IMR-90 (cell line): ENCODE measurements at regions not wholly inside any gene's neighbourhood (a gene's known extent, or its start where the extent isn't known, plus 50 kb on each side); places are given as distances from the start of the nearest gene placed in this dataset.
"Not testable (repeated sequence)": the region's sequence is repeated elsewhere in the genome, so short reads cannot be mapped to it uniquely, and the experiment has no call there.

Experiments
- ATAC-seq: fragments of 200-7000 bp; cut with Tn5 transposase; 2 replicates; pipeline ENCODE4 v1.9.1; 2020; ENCODE audit warnings: low read depth, mild to moderate bottlenecking, moderate library complexity
- BruUV-seq: library from RNA; stranded (reverse); fragments of 400-500 nt; replicated peaks from 2 replicates; lab custom pipeline; 2021; lab: Mats Ljungman, UMichigan
- CTCF ChIA-PET: fragments of 300-600 bp; formaldehyde crosslinking; extraction: SDS; loops from one replicate; lab custom pipeline; 2021; ENCODE audit warnings: antibody characterized with exemption; lab: Yijun Ruan, JAX
- POLR2A ChIA-PET: fragments of 300-600 bp; sonication (Branson Sonifier 250); formaldehyde crosslinking; loops from one replicate; lab custom pipeline; 2022; ENCODE audit warnings: antibody characterized with exemption; ENCODE audit not compliant: unreplicated experiment; lab: Charles Lee
- DNase-seq: peaks from one replicate; pipeline ENCODE4 v3.0.0; 2013
- H2AFZ ChIP-seq: replicated peaks from 2 replicates; pipeline ENCODE3; 2013; ENCODE audit warnings: low read length, mild to moderate bottlenecking; ENCODE audit not compliant: poor library complexity
- H2AK5ac ChIP-seq: 2 replicates; pipeline ENCODE4 v1.6.1; 2013; ENCODE audit warnings: low read depth, low read length, inconsistent platforms
- H2AK9ac ChIP-seq: replicated peaks from 2 replicates; pipeline ENCODE3; 2013; ENCODE audit warnings: mild to moderate bottlenecking, low read depth, low read length, moderate library complexity; ENCODE audit not compliant: poor library complexity
- H2BK120ac ChIP-seq: 2 replicates; pipeline ENCODE4 v1.6.1; 2013; ENCODE audit warnings: low read depth, low read length, inconsistent platforms
- H2BK15ac ChIP-seq: 3 replicates; pipeline ENCODE4 v1.6.1; 2013; ENCODE audit warnings: low read depth, low read length, inconsistent platforms
- H2BK20ac ChIP-seq: 2 replicates; pipeline ENCODE4 v1.6.1; 2013; ENCODE audit warnings: low read depth, mild to moderate bottlenecking, inconsistent platforms, low read length, moderate library complexity
- H2BK5ac ChIP-seq: 2 replicates; pipeline ENCODE4 v1.6.1; 2013; ENCODE audit warnings: mild to moderate bottlenecking, low read depth, low read length, inconsistent platforms; ENCODE audit not compliant: poor library complexity, severe bottlenecking
- H3K14ac ChIP-seq: replicated peaks from 2 replicates; pipeline ENCODE4 v1.6.1; 2013; ENCODE audit warnings: low read depth, low read length, inconsistent platforms
- H3K18ac ChIP-seq: 2 replicates; pipeline ENCODE4 v1.6.1; 2013; ENCODE audit warnings: low read depth, low read length, control low read depth
- H3K23ac ChIP-seq: 2 replicates; pipeline ENCODE4 v1.6.1; 2013; ENCODE audit warnings: low read depth, low read length, inconsistent platforms
- H3K27ac ChIP-seq: 2 replicates; pipeline ENCODE4 v1.5.1; 2013; ENCODE audit warnings: mild to moderate bottlenecking, control low read depth, low read length; ENCODE audit not compliant: insufficient read depth
- H3K27me3 ChIP-seq: 2 replicates; pipeline ENCODE4 v1.6.1; 2013; ENCODE audit warnings: low read length; ENCODE audit not compliant: control insufficient read depth, insufficient read depth
- H3K36me3 ChIP-seq: 2 replicates; pipeline ENCODE4 v1.6.1; 2013; ENCODE audit warnings: low read length, mixed read lengths; ENCODE audit not compliant: control insufficient read depth, insufficient read depth
- H3K4ac ChIP-seq: 2 replicates; pipeline ENCODE4 v1.6.1; 2013; ENCODE audit warnings: low read depth, low read length, inconsistent platforms
- H3K4me1 ChIP-seq: 2 replicates; pipeline ENCODE4 v1.6.1; 2013; ENCODE audit warnings: low read length, mixed read lengths; ENCODE audit not compliant: control insufficient read depth, insufficient read depth
- H3K4me2 ChIP-seq: 2 replicates; pipeline ENCODE4 v1.6.1; 2013; ENCODE audit warnings: low read depth, mild to moderate bottlenecking, control low read depth, low read length, moderate library complexity
- H3K4me3 ChIP-seq: 2 replicates; pipeline ENCODE4 v1.5.1; 2013; ENCODE audit warnings: low read depth, mild to moderate bottlenecking, control low read depth, low read length, moderate library complexity; ENCODE audit not compliant: insufficient read depth
- H3K56ac ChIP-seq: 2 replicates; pipeline ENCODE4 v1.6.1; 2013; ENCODE audit warnings: low read length, inconsistent platforms; ENCODE audit not compliant: insufficient read depth; ENCODE audit errors: extremely low read depth
- H3K79me1 ChIP-seq, 2 experiments: 2 replicates each; pipeline ENCODE4 v1.6.1; 2013; ENCODE audit warnings: low read length in 2 of 2, inconsistent platforms in 1 of 2, low read depth in 1 of 2
- H3K9ac ChIP-seq: 2 replicates; pipeline ENCODE4 v1.6.1; 2013; ENCODE audit warnings: low read depth, low read length, control low read depth
- H3K9me1 ChIP-seq: 2 replicates; pipeline ENCODE4 v1.6.1; 2013; ENCODE audit warnings: low read length, inconsistent platforms; ENCODE audit not compliant: insufficient read depth
- H3K9me3 ChIP-seq: 2 replicates; pipeline ENCODE4 v1.6.1; 2013; ENCODE audit warnings: low read length; ENCODE audit not compliant: control insufficient read depth, insufficient read depth
- H4K20me1 ChIP-seq: 2 replicates; pipeline ENCODE4 v1.6.1; 2013; ENCODE audit warnings: low read length, inconsistent platforms; ENCODE audit not compliant: insufficient read depth
- H4K5ac ChIP-seq: 2 replicates; pipeline ENCODE4 v1.6.1; 2013; ENCODE audit warnings: mild to moderate bottlenecking, low read depth, low read length, control low read depth
- H4K8ac ChIP-seq, 2 experiments: 2 replicates each; pipeline ENCODE4 v1.6.1; 2013; ENCODE audit warnings: low read depth in 2 of 2, low read length in 2 of 2, control low read depth in 1 of 2, inconsistent platforms in 1 of 2
- H4K91ac ChIP-seq: 2 replicates; pipeline ENCODE4 v1.6.1; 2013; ENCODE audit warnings: low read depth, low read length, inconsistent platforms; ENCODE audit not compliant: insufficient read depth
- BHLHE40 ChIP-seq: fragments of 150-350 bp; IDR thresholded peaks from 2 replicates; pipeline ENCODE4 v1.6.1; 2016; ENCODE audit warnings: mild to moderate bottlenecking, low read depth, low read length
- CEBPB ChIP-seq: IDR thresholded peaks from 2 replicates; pipeline ENCODE4 v1.6.1; 2012; ENCODE audit warnings: low read depth, low read length, improper control_type of control experiment
- MAFK ChIP-seq: IDR thresholded peaks from 2 replicates; pipeline ENCODE4 v1.6.1; 2012; ENCODE audit warnings: low read depth, low read length, improper control_type of control experiment
- WGBS, 2 experiments: methylation state at CpG; one replicate each; pipeline versions ENCODE4 v1.1.5 to v1.1.7; 2013; ENCODE audit warnings: missing lambda C conversion rate in 2 of 2; ENCODE audit not compliant: insufficient read length in 1 of 2; ENCODE audit errors: extremely low coverage in 2 of 2; 5-methylcytosine and 5-hydroxymethylcytosine counted together
- dilution Hi-C: fragments of 300-500 bp; cut with HindIII; formaldehyde crosslinking; loops from one replicate; pipeline ENCODE4 v1.14.3; 2018; ENCODE audit warnings: low sequenced_read_pairs; ENCODE audit not compliant: unreplicated experiment
- in situ Hi-C: fragments of 300-500 bp; cut with MboI; formaldehyde crosslinking; loops from 3 replicates; pipeline ENCODE4 v1.14.3; 2019; ENCODE audit warnings: low sequenced_read_pairs, inconsistent platforms, mixed read lengths
- intact Hi-C: fragments of 100-400 bp; cut with micrococcal nuclease; formaldehyde crosslinking; loops from 2 replicates; pipeline ENCODE4 v1.10.0; 2022

DNA sequence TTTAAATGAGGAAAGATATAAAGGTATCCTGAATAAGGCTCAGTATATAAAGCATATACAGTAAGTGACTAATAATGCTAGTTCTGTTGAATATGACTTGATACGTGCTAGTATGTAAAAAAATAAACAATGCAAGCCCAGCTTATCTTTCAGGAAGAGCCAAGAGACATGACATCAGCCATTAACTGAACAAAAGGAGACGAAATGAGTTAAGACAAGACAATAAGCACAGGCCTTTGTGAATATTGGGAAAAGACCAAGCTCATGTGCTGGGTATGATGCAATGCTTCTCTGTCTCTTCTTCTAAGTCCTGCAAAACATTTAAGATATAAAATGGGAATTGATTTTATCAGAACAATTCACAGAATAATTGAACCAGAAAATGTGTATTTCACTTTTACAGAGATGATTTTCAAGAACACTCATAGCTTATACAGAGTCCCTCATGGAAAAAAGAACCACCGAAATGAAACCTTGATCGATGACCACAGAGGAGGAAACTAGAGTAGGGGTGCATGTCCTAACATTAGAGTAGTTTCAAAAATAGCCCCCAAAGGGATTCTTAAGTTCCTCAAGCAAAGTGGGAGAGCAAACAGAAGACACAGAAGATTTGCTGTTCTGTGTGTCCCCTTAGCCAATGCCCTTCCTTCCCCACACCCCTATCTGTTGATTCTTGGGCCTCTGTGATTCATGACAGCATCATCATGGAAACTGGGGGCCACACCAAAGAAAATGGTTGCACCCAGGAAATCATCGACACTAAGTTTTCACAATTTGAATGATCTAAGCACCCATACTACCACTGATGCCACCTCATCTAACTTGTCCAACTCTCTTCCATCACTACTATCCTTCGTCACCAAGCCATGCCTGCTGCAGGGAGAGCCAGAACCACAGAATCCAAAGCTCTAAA is 68.0 kb upstream of the CRIM1 start:
- H3K56ac ChIP-seq, result no peak overlapping the region
- no peak overlapping the region for H4K8ac ChIP-seq
- no peaks in the 10 kb centered on the region for H3K9me3 ChIP-seq
- peak overlapping the region; percentile 28 for H2AFZ ChIP-seq
- no peak overlapping the region for H2BK15ac ChIP-seq
- WGBS, 2 experiments, result no CpG with 5 or more reads among the region's 6 CpGs
- H4K5ac ChIP-seq, result no peak overlapping the region
- POLR2A ChIA-PET, result no interaction called here
- no peak overlapping the region for H2BK5ac ChIP-seq
- H3K18ac ChIP-seq, result no peak overlapping the region
- no peak overlapping the region for H3K9ac ChIP-seq
- no peaks in the 10 kb centered on the region for H3K27me3 ChIP-seq
- in situ Hi-C loops, result no loop called here
- peaks cover 2% of the 10 kb centered on the region; the same call in 1 of the 2 replicates for H3K4me1 ChIP-seq
- CTCF ChIA-PET, result interaction anchor here (0.7 to 1.5 kb wide), 4 partner anchors 10 to 252 kb away, joined by 3 to 4 read pairs (median 4); no protein-coding TSS in a partner anchor
- intact Hi-C loops, result no loop called here
- H3K79me1 ChIP-seq, result no peaks in the 10 kb centered on the region
- peak overlapping the region; percentile 5; the same call in 1 of the 2 replicates for H2BK120ac ChIP-seq
- no peak overlapping the region for H3K27ac ChIP-seq
- H2BK20ac ChIP-seq, result peak overlapping the region; percentile 72
- TF ChIP-seq MAFK (no peak), CEBPB (peak; percentile 95), BHLHE40 (peak; percentile 86)
- no TSS peak for BruUV-seq
- no peak overlapping the region for H3K14ac ChIP-seq
- no peaks in the 10 kb centered on the region for H3K36me3 ChIP-seq
- peak; percentile 70 for ATAC-seq
- peak overlapping the region; percentile 19; the same call in 1 of the 2 replicates for H4K91ac ChIP-seq
- H2AK5ac ChIP-seq, result no peak overlapping the region; the same call in 1 of the 2 replicates
- H3K4ac ChIP-seq, result no peak overlapping the region
- no peak overlapping the region for H3K4me3 ChIP-seq
- no peaks in the 10 kb centered on the region for H3K9me1 ChIP-seq
- no peaks in the 10 kb centered on the region for H4K20me1 ChIP-seq
- no peak overlapping the region for H2AK9ac ChIP-seq
- H3K23ac ChIP-seq, result no peak overlapping the region
- no peak overlapping the region for H3K4me2 ChIP-seq
- DNase-seq, result peak; percentile 86
- dilution Hi-C loops, result no loop called here

DNA sequence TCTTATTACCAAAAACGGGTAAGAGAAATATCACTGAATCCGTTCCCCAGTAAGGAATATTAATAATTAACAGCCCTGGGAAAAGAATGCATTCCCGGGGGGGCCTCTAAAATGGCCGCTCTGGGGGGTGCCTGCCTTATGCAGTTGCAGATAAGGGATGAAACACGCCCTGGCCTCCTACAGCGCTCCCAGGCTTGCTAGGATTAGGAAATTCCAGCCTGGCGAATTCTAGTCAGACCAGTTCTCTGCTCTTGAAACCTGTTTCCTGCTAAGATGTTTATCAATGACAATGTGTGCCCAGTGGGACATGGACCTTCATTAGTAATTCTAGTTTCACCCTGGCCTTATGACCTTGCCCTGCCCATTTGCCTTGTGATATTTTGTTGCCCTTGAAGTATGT is 76.1 kb upstream of the CRIM1 start:
- H3K9me3 ChIP-seq, H3K4me3 ChIP-seq, H3K9me1 ChIP-seq, H2AK5ac ChIP-seq, H2AK9ac ChIP-seq, H4K8ac ChIP-seq, H3K4me1 ChIP-seq, H3K79me1 ChIP-seq, H3K36me3 ChIP-seq, DNase-seq, H4K5ac ChIP-seq, H3K23ac ChIP-seq, H3K56ac ChIP-seq, H3K27ac ChIP-seq, H3K9ac ChIP-seq, H2BK20ac ChIP-seq, H4K20me1 ChIP-seq, POLR2A ChIA-PET, H2BK5ac ChIP-seq, BruUV-seq, intact Hi-C loops, H3K18ac ChIP-seq, H2BK15ac ChIP-seq, H3K4me2 ChIP-seq, H2BK120ac ChIP-seq, in situ Hi-C loops, ATAC-seq, CTCF ChIA-PET, H2AFZ ChIP-seq, H3K14ac ChIP-seq, dilution Hi-C loops, H3K4ac ChIP-seq, H4K91ac ChIP-seq, H3K27me3 ChIP-seq: not testable (repeated sequence)
- WGBS, 2 experiments, result 80% methylated on average over 3 of the region's 7 CpGs; no CpG with 5 or more reads in 1 of the 2 experiments
